ENCODE measurements at regions not wholly inside any gene's neighbourhood (a gene's known extent, or its start where the extent isn't known, plus 50 kb on each side); places are given as distances from the start of the nearest gene placed in this dataset.
"Not testable (repeated sequence)": the region's sequence is repeated elsewhere in the genome, so short reads cannot be mapped to it uniquely, and the experiment has no call there.

DNA sequence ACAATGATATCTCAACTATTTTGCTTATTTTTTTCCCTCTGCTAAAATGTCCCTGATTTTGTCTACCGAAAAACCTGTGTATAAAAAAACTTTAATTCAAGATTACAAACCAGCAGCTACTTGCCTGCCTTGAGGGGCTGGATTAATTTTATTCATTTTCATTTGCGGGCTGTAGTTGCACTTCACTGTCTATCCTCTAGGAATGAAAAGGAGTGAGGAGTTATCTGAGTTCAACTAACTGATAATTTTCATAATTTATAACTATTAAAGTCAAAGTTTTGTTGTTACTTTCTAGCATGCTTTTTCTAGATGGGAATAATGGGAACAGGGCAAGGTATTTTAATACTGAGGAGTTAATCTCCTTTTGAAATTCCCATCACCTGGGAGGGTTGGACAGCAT lies 50.3 kb upstream of the AGTPBP1 start:
- not testable (repeated sequence) for DNase-seq

DNA sequence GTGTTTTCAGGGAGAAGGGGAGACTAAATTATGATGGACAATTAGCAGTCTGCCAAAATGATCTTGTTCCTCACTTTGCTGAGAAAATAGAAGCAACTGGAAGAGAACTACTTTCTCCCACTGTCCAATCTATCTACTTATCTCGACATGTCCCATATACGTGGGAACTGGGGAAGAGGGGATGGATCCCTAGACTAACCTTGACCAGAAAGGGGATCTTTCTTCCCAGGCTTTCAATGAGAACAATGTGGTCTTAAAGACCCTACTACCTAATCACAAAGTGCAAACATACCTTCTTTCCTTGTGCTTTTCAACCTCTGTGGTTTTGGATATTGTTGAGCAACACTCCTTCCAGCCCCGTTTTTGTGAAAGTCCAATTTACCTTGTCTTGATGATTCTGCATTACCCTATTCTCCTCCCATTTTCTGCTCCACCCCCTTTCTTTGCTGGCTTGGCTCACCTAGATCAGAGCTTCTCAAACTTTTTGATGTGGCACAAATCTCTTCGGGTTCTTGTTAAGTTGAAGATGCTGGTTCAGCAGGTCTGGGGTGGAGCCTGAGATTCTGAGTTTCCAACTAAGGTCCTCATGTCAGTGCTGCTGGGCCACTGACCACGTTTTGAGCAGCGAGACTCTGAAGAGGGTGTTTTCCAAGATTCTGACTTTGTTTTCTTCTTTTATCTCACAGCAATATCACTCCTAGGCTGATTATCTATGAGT lies 61.4 kb upstream of the AGTPBP1 start:
- DNase-seq, result peak; percentile 80

DNA sequence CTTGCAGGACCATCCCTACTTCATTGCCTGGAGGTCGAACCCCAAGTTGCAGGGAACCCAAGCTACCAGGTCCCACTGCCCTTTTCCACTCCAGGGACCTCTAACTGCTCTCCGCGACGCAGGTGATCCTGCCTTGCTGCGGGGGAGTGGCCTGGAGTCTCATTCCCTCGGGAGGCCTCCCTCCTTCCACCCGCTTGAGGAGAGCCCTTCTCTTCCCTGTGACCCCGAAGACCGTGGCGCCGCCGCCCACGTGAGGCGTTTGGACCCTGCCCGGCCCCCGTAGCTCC lies 63.0 kb upstream of the AGTPBP1 start:
- DNase-seq, result not testable (repeated sequence)

DNA sequence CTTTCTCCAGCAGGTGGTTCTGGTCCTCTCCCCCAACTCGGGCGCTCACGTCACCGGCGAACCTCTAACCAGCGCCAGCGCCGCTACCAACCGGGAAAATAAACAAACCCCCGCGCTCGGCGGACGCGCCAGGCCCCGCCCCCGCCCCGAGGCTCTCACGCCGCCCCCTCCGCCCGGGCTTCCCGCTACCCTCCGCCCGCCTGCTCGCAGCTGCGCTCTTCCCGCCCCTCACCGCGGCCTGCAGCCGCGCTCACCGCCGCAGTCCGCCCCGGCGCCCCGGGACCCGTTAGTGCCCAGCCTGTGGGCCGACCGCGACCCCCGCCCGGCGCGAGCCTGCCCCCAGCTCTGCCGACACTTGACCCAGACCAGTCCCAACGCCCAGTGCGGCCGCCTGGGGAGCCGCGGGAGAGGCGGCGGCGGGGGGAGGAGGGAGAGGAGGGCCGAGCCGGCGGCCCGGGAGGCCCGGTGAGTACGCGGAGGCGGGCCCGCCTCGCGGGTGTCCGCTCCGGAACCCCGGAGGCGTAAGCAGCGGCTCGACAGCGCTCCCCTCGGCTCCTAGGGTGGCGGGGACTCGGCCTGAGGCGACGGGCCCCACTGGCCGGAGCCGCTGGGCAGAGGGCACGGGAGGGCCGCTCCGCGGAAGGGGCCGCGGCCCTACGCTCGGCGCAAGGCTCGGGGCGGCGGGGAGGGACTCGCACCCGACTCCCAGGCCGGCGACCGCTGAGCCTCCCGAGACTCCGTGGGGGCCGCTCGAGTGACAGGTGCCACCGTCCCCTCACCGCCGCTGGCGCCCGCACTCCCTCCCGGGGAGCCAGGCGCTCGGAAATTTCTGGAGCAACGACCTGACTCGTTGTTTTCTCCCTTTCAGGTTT lies 63.6 kb upstream of the AGTPBP1 start:
- DNase-seq, result peak; percentile 89

DNA sequence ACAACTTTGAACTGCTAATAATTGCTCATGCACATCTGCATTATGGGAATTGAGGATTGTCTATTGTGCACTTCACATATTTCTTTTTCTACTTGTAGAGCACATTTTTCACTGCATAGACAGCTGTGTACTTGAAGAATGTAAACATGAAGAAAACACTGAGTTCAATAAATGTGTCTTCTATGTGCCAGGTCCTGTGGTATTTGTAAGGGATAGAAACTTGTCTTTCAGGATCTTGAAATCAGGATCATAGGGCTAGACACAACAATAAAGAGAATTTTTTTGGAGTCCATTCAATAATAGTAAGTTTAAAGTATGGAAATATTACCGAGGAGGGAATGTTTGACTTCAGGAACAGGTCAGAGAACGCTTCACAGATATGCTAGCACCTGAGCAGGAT lies 66.6 kb upstream of the AGTPBP1 start:
- not testable (repeated sequence) for DNase-seq

DNA sequence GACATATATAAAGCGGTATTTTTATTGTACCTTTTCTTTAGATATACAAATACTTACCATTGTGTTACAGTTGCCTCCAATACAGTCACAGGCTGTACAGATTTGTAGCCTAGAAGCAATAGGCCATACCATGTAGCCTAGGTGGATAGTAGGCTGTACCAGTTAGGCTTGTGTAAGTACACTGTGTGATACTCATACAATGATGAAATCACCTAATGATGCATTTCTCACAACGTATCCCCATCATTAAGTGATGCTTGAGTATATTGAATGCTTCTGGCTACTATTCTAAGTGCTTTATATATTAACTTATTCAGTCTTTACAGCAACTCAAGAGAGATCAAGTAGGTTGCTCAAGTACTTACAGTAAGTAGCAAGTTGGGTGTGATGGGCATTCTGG lies 71.6 kb upstream of the AGTPBP1 start:
- not testable (repeated sequence) for DNase-seq

DNA sequence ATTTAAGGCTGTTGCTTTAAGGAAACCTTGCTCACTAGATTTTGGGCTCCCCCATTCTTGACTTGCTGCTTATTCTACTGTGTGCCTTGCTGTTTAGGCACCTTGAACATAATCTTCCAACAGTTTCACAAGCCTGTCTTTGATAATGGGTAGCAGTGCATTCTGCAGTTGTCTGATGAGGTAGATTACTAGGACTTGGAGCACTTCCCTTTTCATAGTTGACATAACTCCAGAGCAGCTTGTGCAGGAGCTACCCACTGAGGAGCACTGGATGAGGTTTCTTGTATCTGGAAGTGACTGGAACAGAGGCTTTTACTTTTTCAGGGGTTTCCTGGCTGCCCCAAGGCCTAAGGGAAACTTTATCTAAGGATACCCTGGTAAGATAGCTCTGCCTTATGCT lies 73.0 kb upstream of the AGTPBP1 start:
- DNase-seq, result not testable (repeated sequence)

DNA sequence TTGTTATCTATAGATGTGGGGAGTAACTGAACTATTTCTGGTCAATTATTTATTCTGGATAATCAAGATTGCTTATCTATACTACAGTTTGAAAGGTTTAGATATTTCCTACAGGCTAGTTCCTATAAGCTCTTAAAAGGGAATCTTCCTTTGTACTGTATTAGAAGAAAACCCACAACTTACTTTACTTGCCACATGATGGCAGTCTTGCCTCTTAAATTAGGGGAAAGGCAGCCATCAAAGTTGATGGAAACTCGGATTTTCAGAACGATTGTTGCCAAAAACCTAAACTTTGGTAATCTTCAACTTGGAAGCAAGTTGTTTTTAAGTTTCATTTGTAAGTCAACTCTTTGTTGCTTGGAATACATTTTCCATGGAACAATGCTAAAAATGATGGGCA lies 77.2 kb upstream of the AGTPBP1 start:
- peak; percentile 70 for DNase-seq

DNA sequence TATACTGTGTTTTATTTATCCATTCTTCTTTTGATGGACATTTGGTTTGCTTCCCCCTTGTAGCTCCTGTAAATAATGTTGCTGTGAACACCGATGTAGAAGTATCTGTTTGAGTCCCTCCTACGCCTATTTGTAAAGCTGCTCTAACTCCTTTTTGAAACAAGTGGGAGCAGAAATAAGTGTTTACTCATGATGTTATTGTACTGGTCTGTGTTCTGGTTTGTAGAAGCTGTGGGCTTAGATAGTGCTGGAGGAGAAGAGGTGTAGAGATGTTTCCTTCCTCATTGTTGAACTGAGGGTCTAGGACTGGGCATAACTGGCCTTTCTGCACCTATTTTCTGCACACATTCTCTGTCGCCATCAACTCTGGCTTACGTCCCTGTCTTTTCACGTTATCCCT lies 78.8 kb upstream of the AGTPBP1 start:
- DNase-seq, result not testable (repeated sequence)

DNA sequence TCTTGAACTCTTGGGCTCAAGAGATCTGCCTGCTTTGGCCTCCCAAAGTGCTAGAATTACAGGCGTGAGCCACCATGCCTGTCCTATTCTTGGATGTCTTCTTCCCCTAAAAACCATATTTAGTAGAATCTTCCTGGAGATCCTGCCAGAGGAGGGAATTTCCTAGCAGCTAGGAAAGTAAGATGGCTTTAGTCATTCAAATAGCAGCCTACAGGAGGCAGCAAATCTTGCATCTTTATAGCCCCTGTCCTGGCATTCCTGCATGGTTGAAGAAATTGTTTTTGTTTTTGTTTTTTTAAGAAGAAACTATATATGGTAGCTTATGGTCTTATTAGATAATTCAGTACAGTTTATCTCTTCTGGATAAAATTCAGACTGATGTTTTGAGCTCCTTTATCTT lies 83.2 kb upstream of the AGTPBP1 start:
- DNase-seq, result not testable (repeated sequence)

DNA sequence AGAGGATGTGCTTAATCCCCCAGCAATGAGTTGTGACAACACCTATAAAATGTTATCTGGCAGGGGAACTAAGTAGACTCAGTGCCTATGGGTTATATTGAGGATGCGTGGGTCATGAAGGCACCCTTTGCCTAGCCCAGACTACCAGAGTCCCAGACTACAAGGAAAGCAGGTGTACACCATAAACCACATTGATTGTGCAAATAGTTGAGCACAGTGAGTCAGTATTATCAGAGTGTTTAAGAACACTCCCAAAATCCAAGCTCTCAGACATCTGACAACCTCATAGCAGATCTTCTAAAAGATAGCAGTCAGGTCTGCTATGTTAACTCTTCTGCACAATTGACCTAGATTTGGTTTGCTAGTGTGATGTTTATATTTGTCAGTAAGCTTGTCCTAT lies 92.8 kb upstream of the AGTPBP1 start:
- not testable (repeated sequence) for DNase-seq

DNA sequence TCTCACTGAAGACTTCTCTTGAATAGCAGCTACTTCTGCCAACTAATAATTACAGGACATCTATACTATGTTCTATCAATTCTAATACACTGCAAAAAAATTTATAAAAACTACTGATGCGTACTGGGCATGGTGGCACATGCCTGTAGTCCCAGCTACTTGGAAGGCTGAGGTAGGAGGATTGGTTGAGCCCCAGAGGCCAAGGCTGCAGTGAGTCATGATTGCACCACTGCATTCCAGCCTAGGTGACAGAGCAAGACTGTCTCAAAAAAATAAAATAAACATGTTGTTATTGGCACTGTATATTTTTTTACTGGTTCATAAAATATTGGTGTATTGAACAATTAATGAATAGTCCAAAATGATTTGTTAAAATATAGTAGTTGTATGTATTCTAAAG lies 97.0 kb upstream of the NAA35 start:
- not testable (repeated sequence) for DNase-seq

DNA sequence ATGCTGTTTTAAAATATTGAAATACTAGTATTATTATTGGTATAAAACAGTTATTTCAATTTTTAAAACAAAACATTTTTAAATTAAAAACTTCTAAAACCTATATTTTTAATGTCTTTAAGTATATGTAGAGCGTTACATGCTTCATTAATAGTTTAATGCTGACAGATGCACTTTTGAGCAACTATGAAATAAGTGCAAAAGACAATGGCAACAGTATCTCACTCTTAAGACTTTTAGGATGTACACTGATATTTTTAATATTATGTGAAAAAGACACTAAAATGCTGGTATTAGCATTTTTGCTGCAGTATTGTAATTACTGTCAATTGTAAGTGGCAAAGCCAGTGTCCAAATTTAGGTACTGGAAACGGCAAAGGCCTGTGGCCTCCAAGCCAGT lies 93.2 kb upstream of the NAA35 start:
- not testable (repeated sequence) for DNase-seq

DNA sequence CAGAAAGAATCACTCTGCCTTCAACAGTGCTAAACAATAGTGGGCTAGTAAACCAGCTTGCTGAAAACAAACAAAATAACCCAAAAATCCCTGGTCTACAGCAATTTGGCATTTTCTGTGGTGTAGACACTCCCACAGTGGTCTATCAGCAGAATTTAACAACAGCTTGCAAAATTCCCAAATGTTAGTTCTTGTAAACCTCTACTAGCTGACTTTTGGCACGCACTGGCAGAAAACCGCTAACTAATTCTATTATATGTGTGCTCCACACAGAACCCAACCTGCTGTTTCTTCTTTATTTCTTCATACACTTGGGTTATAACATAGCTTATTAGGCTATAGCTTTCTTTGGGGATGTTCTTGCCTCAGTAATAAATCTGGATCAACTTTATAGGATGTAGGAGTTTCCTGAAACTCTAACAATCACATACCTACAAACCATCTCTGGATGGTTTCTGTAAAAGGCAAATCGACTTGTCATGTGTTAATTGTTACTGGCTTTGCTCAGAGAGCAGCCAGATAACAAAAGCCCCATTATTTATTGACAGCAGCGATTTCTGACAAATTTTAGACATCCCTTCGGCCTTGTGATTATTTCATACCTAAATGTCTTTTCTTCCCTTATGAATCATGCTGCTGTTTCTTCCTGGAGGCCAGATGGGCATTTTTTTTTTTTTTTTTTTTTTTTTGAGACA lies 82.7 kb upstream of the NAA35 start:
- no peak for DNase-seq

DNA sequence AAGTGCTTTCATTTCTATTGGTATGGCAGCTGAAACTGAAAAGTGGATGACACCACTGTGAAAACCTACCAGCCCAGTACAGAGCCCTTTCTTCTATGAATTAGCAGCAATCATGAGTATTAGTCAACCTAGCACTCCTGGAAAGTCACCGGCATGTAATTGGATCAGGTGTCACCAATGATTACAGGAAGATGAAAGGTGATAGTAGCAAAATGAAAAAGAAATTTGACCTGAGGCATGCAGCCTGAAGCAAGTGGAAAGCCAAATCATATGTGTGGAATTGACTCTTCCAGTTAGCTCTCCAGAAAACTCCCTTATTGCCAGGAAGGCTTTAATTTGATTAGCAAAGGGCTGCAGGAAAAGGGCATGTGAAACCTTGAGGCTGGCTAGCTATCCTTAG lies 81.2 kb upstream of the NAA35 start:
- no peak for DNase-seq

DNA sequence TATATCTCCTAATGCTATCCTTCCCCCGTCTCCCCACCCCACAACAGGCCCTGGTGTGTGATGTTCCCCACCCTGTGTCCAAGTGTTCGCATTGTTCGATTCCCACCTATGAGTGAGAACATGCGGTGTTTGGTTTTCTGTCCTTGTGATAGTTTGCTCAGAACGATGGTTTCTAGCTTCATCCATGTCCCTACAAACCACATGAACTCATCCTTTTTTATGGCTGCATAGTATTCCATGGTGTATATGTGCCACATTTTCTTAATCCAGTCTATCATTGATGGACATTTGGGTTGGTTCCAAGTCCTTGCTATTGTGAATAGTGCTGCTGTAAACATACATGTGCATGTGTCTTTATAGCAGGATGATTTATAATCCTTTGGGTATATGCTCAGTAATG lies 79.1 kb upstream of the NAA35 start:
- DNase-seq, result not testable (repeated sequence)

DNA sequence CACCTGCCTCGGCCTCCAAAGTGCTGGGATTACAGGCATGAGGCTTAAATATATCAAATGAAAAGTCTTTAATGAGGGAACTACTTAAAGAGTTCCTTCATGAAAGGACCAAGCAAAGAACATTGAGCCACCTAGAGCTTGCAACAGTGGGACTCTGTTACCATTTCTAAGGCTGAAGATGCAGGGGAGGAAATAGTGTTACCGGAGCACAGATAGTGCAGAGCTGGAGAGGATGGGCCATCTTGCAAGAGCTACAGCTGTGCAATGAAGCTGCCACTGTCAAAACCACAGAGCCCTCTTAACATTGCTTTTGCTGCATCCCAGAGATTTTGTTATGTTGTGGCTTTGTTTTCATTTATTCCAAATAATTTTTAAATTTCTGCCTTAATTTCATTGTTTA lies 77.1 kb upstream of the NAA35 start:
- no peak for DNase-seq

DNA sequence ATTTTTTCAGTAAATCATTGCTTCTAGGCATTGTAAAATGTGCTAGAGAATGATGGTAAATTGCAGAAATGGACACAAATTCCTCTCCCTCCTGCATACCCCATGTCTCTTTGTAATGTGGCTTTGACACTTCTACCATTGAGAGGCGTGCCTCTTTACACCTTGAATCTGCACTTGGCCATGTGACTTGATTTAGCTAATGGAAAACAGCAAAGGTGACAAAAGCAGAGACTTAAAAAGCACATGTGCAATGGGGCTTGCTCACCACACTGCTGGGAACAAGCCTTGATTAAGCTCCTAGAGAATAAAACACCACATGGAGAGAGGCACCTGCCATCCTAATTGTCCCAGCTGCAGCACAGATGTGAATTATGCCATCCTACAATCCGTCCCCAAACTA lies 69.9 kb upstream of the NAA35 start:
- peak; percentile 15 for DNase-seq

DNA sequence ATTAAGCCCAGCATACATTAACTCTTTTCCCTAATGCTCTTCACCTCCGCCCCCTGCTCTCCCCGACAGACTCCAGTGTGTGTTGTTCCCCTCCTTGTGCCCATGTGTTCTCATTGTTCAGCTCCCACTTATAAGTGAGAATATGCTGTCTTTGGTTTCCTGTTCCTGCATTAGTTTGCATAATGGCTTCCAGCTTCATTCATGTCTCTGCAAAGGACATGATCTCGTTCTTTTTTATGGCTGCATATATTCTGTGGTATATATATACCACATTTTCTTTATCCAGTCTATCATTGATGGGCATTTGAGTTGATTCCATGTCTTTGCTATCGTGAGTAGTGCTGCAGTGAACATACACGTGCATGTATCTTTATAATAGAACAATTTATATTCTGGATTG lies 69.3 kb upstream of the NAA35 start:
- DNase-seq, result not testable (repeated sequence)

DNA sequence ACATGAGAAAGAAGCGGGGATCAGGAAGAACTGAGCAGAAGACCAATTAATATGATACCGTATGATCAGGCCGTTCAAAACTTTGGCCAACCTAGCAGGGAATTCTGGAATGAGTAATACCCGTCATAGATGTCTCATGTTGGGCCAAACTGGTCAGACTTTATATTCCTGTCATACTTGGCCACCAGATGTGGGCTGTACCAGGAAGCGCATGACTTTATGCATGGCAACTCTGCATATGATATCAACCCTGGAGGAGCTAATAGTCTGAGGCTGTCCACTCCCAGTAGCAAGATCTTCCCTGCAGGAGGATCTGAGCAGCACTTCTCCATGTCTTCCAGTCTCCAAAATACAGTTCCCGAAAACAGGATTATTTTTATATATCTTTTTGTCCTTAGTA lies 68.5 kb upstream of the NAA35 start:
- DNase-seq, result no peak

DNA sequence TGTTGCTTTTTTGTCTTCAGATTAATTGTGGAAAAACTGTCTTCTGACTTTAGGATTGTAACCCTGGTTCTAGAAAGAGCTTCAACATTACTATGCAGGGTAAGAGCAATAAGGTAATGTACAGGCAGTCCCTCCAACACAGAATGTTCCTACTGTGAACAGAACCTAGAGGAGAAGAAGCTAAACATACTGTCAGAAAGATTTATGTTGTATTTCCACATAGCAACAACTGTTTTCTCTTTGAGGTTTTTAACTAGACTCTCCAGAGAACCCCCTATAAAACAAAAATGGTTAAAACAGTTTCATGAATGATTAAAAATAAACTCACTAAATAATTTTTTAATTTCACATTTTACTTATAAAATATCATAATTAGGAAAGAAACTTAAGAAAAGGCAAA lies 64.3 kb upstream of the NAA35 start:
- no peak for DNase-seq

DNA sequence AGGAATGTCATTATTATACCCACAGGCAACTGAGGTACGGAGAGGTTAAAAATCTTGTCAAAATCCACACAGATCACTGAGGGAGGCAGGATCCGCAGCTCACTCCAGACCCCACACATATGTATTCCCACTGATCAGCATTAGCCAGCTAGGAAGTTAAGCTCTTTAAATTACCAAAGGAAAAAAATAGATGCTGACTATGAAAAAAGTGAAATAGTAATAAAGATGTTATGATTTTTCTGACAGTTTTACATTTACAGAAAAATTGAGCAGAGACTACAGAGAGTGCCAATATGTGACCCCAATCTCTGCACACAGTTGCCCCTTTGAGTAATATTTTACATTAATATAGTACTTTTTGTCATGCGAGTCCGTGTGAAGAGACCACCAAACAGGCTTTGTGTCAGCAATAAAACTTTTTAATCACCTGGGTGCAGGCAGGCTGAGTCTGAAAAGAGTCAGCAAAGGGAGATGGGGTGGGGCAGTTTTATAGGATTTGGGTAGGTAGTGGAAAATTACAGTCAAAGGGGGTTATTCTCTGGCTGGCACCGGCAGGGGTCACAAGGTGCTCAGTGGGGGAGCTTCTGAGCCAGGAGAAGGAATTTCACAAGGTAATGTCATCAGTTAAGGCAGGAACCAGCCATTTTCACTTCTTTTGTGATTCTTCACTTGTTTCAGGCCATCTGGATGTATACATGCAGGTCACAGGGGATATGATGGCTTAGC lies 61.9 kb upstream of the NAA35 start:
- not testable (repeated sequence) for DNase-seq

DNA sequence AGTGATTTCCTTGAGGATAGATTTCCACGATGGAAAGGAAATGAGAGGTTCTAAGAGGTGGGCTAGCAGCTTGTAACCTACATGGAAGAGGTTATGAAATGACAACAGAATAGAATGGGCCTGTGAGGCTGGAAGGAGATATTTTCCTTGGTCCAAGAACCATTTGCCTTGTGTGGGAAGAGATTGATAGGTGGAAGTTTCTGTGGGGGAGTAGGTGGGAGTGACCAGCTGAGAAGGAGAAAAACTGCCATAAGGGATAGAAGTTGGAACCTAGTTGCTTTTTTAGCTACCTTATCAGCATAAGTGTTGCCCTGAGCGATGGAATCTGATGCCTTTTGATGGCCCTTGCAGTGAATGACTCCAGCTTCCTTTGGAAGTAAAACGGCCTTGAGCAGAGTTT lies 60.4 kb upstream of the NAA35 start:
- DNase-seq, result not testable (repeated sequence)
